HL-60 (cell line): ENCODE measurements at regions not wholly inside any gene's neighbourhood (a gene's known extent, or its start where the extent isn't known, plus 50 kb on each side); places are given as distances from the start of the nearest gene placed in this dataset.

ENCODE experiments used
- DNase-seq, 2 experiments: peaks; one replicate each; pipeline ENCODE4 v3.0.0-alpha.2; 2010 to 2020; ENCODE audit warnings: low read depth in 1 of 2, low spot score in 1 of 2
- H3K27ac ChIP-seq: fragments of 250-450 bp; sonication (Bioruptor Pico); replicated peaks from 2 replicates; pipeline ENCODE4 v1.5.1; 2020; ENCODE audit warnings: mild to moderate bottlenecking, moderate library complexity
- H3K27me3 ChIP-seq: fragments of 250-450 bp; sonication (Bioruptor Pico); 2 replicates; pipeline ENCODE4 v1.5.1; 2021; ENCODE audit warnings: mild to moderate bottlenecking, moderate library complexity; ENCODE audit not compliant: insufficient read depth, poor library complexity, severe bottlenecking
- H3K4me3 ChIP-seq: replicated peaks from 2 replicates; pipeline ENCODE4 v1.5.1; 2011; ENCODE audit warnings: mild to moderate bottlenecking, control low read depth, low read length; ENCODE audit not compliant: insufficient read depth
- GABPA ChIP-seq: IDR thresholded peaks from 2 replicates; pipeline ENCODE4 v1.6.1; 2012; ENCODE audit warnings: low read depth
- POLR2AphosphoS5 ChIP-seq: IDR thresholded peaks from 2 replicates; pipeline ENCODE4 v1.6.1; 2012; ENCODE audit warnings: low read depth
- SPI1 ChIP-seq: IDR thresholded peaks from 2 replicates; pipeline ENCODE4 v1.6.1; 2012; ENCODE audit warnings: low read depth, mild to moderate bottlenecking, borderline replicate concordance
- TF ChIP-seq, protein P1 (sequence below): IDR thresholded peaks from 2 replicates; pipeline ENCODE4 v1.6.1; 2012; ENCODE audit warnings: low read depth; ENCODE audit not compliant: insufficient replicate concordance
- TF ChIP-seq, protein P2 (sequence below): IDR thresholded peaks from one replicate; pipeline ENCODE4 v1.5.1; 2011; ENCODE audit warnings: low read length, control low read depth, inconsistent platforms; ENCODE audit not compliant: insufficient read depth

DNA sequence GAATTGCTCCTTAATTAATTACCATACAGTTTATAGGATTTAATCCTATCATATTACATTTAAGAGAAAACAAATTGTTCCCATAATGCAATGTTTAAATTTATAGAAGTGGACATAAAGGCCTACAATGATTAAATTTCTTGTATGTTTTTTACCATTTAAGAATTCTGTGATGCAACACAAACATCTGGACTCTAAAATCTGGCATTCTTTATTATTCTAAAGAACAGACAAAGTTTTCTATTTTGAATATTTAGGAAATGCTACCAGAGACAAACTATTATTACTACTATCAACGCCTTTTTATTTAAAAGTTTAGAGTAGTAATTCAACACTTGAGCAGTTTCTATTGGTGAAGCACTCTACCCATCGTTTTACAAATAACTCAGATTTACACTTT lies 535.1 kb downstream of the TMX3 start:
- Histone ChIP-seq H3K27ac (no peak overlapping the region), H3K27me3 (no peaks in the 10 kb centered on the region), H3K4me3 (no peak overlapping the region)
- DNase-seq, result no peak
- TF ChIP-seq SPI1 (no peak), GABPA (no peak)
- TF ChIP-seq, protein P1, sequence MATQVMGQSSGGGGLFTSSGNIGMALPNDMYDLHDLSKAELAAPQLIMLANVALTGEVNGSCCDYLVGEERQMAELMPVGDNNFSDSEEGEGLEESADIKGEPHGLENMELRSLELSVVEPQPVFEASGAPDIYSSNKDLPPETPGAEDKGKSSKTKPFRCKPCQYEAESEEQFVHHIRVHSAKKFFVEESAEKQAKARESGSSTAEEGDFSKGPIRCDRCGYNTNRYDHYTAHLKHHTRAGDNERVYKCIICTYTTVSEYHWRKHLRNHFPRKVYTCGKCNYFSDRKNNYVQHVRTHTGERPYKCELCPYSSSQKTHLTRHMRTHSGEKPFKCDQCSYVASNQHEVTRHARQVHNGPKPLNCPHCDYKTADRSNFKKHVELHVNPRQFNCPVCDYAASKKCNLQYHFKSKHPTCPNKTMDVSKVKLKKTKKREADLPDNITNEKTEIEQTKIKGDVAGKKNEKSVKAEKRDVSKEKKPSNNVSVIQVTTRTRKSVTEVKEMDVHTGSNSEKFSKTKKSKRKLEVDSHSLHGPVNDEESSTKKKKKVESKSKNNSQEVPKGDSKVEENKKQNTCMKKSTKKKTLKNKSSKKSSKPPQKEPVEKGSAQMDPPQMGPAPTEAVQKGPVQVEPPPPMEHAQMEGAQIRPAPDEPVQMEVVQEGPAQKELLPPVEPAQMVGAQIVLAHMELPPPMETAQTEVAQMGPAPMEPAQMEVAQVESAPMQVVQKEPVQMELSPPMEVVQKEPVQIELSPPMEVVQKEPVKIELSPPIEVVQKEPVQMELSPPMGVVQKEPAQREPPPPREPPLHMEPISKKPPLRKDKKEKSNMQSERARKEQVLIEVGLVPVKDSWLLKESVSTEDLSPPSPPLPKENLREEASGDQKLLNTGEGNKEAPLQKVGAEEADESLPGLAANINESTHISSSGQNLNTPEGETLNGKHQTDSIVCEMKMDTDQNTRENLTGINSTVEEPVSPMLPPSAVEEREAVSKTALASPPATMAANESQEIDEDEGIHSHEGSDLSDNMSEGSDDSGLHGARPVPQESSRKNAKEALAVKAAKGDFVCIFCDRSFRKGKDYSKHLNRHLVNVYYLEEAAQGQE, result no peak
- TF ChIP-seq, protein P2, sequence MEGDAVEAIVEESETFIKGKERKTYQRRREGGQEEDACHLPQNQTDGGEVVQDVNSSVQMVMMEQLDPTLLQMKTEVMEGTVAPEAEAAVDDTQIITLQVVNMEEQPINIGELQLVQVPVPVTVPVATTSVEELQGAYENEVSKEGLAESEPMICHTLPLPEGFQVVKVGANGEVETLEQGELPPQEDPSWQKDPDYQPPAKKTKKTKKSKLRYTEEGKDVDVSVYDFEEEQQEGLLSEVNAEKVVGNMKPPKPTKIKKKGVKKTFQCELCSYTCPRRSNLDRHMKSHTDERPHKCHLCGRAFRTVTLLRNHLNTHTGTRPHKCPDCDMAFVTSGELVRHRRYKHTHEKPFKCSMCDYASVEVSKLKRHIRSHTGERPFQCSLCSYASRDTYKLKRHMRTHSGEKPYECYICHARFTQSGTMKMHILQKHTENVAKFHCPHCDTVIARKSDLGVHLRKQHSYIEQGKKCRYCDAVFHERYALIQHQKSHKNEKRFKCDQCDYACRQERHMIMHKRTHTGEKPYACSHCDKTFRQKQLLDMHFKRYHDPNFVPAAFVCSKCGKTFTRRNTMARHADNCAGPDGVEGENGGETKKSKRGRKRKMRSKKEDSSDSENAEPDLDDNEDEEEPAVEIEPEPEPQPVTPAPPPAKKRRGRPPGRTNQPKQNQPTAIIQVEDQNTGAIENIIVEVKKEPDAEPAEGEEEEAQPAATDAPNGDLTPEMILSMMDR, result no peak

DNA sequence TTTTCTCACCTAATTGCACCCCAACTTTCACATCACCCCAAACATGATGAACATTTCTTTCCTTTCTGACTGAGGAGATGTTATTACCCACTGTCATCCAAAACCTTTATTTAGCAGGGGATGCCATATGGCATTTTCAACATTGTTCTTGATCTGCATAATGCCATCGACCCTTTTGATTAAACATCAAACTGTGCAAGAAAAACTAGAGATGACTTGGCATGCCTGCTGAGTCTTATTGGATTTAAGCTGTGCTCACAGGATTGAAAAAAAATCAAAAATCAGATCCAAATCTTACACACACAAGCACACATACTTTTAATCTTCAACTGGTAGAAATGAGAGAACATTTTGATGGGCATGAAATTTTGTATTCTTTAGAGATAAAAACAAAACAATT lies 536.0 kb downstream of the TMX3 start:
- TF ChIP-seq POLR2AphosphoS5 (no peak), SPI1 (no peak), GABPA (no peak)
- TF ChIP-seq, protein P2, result no peak
- TF ChIP-seq, protein P1, result no peak

DNA sequence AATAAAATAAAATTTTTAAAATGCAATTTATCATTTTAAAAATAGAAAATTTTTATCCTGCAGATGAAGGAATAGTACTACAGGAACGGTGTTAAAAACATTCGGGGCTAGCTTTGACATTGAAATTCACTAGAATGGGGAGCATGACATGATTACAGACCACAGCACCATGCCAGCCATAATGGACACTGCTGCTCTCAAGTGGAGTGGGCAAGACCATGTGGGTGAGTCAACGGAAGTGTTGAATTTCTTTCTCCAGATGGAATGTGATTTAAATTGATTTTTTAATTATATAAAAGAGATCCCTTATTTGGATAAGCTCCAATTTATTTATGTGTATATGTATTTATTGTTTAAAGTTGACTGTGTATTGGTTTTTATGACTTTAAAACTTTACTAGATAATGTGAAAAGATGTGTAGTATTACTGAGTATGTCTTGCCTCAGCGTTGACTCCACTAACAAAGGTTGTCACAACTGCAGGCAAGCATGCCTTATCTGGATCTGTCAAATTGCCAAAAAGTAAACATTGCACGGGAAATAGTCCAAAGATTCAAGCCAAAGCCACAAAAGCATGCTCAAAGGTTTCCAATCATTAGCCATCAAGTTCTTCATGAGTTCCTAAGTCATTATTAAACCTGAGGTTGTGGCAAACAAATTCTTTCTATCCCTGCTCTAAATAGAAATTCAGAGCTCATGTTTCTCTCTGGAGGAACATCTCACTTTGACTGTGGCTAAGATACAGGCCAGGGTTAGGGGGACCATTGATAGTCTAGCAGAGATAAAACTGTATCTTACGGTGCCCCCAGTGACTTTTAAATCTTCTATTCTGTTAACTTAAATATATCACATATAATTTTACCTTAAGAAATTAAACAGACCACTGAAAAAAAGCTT lies 536.9 kb downstream of the TMX3 start:
- TF ChIP-seq SPI1 (no peak), GABPA (no peak), POLR2AphosphoS5 (no peak)
- TF ChIP-seq, protein P2, result no peak
- Histone ChIP-seq H3K4me3 (no peak overlapping the region), H3K27me3 (no peaks in the 10 kb centered on the region), H3K27ac (no peak overlapping the region)
- DNase-seq, result no peak

More for the DNA sequence above, 536.0 kb downstream of the TMX3 start:
- Histone ChIP-seq H3K27me3 (no peaks in the 10 kb centered on the region), H3K4me3 (no peak overlapping the region), H3K27ac (no peak overlapping the region)
- DNase-seq, result no peak
